Adrenal gland (tissue), 9 donors: ENCODE measurements at regions not wholly inside any gene's neighbourhood (a gene's known extent, or its start where the extent isn't known, plus 50 kb on each side); places are given as distances from the start of the nearest gene placed in this dataset.

ENCODE experiments used
- DNase-seq, 7 donors: peaks; one replicate each; pipeline ENCODE4 v3.0.0-alpha.2; 2019 to 2020
- H3K27ac ChIP-seq, 5 donors: fragments of 200-600 bp; sonication (generic) in 4 of 5; 1 replicate in 3 of 5; 2 replicates in 2 of 5; pipeline versions ENCODE4 v1.5.1 to v1.8.0; 2016 to 2020; ENCODE audit warnings: mild to moderate bottlenecking in 1 of 5
- H3K27me3 ChIP-seq: fragments of 200-600 bp; 2 replicates; pipeline ENCODE4 v1.8.0; 2021
- H3K36me3 ChIP-seq, 2 donors: fragments of 200-600 bp; replicated peaks in 1 of 2; 1 replicate in 1 of 2; 2 replicates in 1 of 2; pipeline versions ENCODE4 v1.5.1 to v1.8.0; 2018 to 2022
- H3K4me1 ChIP-seq, 2 donors: fragments of 200-600 bp; replicated peaks in 1 of 2; 1 replicate in 1 of 2; 2 replicates in 1 of 2; pipeline versions ENCODE4 v1.5.1 to v1.8.0; 2018 to 2021
- H3K4me3 ChIP-seq, 4 donors: fragments of 200-600 bp; sonication (generic) in 3 of 4; one replicate each; pipeline ENCODE4 v1.5.1; 2016 to 2018
- H3K9me3 ChIP-seq, 3 donors: fragments of 200-600 bp; sonication (generic) in 1 of 3; replicated peaks in 1 of 3; 1 replicate in 2 of 3; 2 replicates in 1 of 3; pipeline versions ENCODE4 v1.5.1 to v1.8.0; 2016 to 2021
- CTCF ChIP-seq, 6 experiments: fragments of 450-650 bp in 4 of 6; fragments of 200-600 bp in 2 of 6; sonication (generic) in 1 of 6; IDR thresholded peaks; 1 replicate in 5 of 6; 2 replicates in 1 of 6; pipeline versions ENCODE4 v1.5.1 to v1.8.0; 2016 to 2021; ENCODE audit warnings: antibody characterized with exemption in 6 of 6, mild to moderate bottlenecking in 2 of 6, moderate library complexity in 1 of 6
- POLR2A ChIP-seq, 2 donors: fragments of 450-650 bp; IDR thresholded peaks; one replicate each; pipeline ENCODE4 v1.6.1; 2017; ENCODE audit warnings: antibody characterized with exemption in 2 of 2, mild to moderate bottlenecking in 2 of 2, moderate library complexity in 1 of 2
- WGBS, 4 donors: extraction: QIAGEN DNeasy Blood & Tissue Kit in 2 of 4; methylation state at CpG; one replicate each; pipeline versions ENCODE4 v1.1.5 to v1.1.7; 2013 to 2017; 5-methylcytosine and 5-hydroxymethylcytosine counted together
- intact Hi-C, 2 donors: fragments of 100-400 bp; cut with DNase I; formaldehyde crosslinking; loops; one replicate each; pipeline versions ENCODE4 v1.14.1 to v1.15.0; 2022 to 2023
- donor health status: healthy with polysubstance abuse.
- donor health status: Bipolar disorder and iron deficiency.
- donor health status: DM: yes; HTN: yes; CAD: no.
- donor health status: DM: no; HTN: no; CAD: no.
- donor health status: DM: no; HTN: no; CAD: no.

- H3K27ac ChIP-seq: no peak overlapping the region
- TF ChIP-seq CTCF (IDR thresholded peaks at IDR 0.05): no peak
- TF ChIP-seq POLR2A (IDR thresholded peaks at IDR 0.05): no peak
- no peaks in the 10 kb centered on the region for H3K36me3 ChIP-seq
- DNase-seq: no peak
- intact Hi-C loops: no loop called here
- H3K27me3 ChIP-seq: peaks cover 21% of the 10 kb centered on the region
- no peak overlapping the region for H3K4me3 ChIP-seq
- H3K9me3 ChIP-seq: no peaks in the 10 kb centered on the region
- peaks cover 0 to 23% of the 10 kb centered on the region in 2 donors for H3K4me1 ChIP-seq
These were observed 97.8 kb upstream of the PRDM1 start for GRCh38 chr6:105988321-105988720.

- intact Hi-C loops: no loop called here
- TF ChIP-seq CTCF (IDR thresholded peaks at IDR 0.05): no peak
- no peak for TF ChIP-seq POLR2A (IDR thresholded peaks at IDR 0.05)
- no peak overlapping the region for H3K27ac ChIP-seq
- H3K9me3 ChIP-seq: no peaks in the 10 kb centered on the region
- no peak overlapping the region for H3K4me3 ChIP-seq
- H3K27me3 ChIP-seq: peaks cover 18% of the 10 kb centered on the region
- H3K36me3 ChIP-seq: no peaks in the 10 kb centered on the region
- 74 to 90% (median 75%) methylated on average over 1 of the region's 1 CpG for WGBS, 4 donors
- no peak for DNase-seq
- H3K4me1 ChIP-seq: peaks cover 0 to 17% of the 10 kb centered on the region in 2 donors
These were observed 98.6 kb upstream of the PRDM1 start for GRCh38 chr6:105987516-105987915.

- Histone ChIP-seq H3K27ac (no peak overlapping the region), H3K27me3 (peaks cover 22% of the 10 kb centered on the region), H3K9me3 (no peaks in the 10 kb centered on the region), H3K4me1 (peaks cover 0 to 15% of the 10 kb centered on the region in 2 donors), H3K4me3 (no peak overlapping the region), H3K36me3 (no peaks in the 10 kb centered on the region)
- 68 to 78% (median 71%) methylated on average over 1 of the region's 1 CpG for WGBS, 4 donors
- DNase-seq: no peak
- TF ChIP-seq POLR2A (IDR thresholded peaks at IDR 0.05) (no peak), CTCF (IDR thresholded peaks at IDR 0.05) (no peak)
- intact Hi-C loops: no loop called here
These were observed 99.1 kb upstream of the PRDM1 start for GRCh38 chr6:105986998-105987397.

GRCh38 chr6:105985816-105986632, 100.1 kb upstream of the PRDM1 start:
- WGBS, 4 donors: 6 to 18% (median 14%) methylated on average over 31 to 48 of the region's 48 CpGs
- peak overlapping the region in 1 of 4 donors; percentile 26 for H3K4me3 ChIP-seq

More at GRCh38 chr6:105985816-105986632, 100.1 kb upstream of the PRDM1 start:
- H3K4me1 ChIP-seq: peaks cover 6 to 8% of the 10 kb centered on the region in 2 donors
- peaks cover 32% of the 10 kb centered on the region for H3K27me3 ChIP-seq
- no peak for TF ChIP-seq CTCF (IDR thresholded peaks at IDR 0.05)
- no peak for TF ChIP-seq POLR2A (IDR thresholded peaks at IDR 0.05)
- no peak overlapping the region for H3K27ac ChIP-seq
- no peaks in the 10 kb centered on the region for H3K36me3 ChIP-seq
- peak in 1 of 7 donors; percentile 17 for DNase-seq
- no peaks in the 10 kb centered on the region for H3K9me3 ChIP-seq
- intact Hi-C loops: no loop called here
